ENCODE measurements at regions not wholly inside any gene's neighbourhood (a gene's known extent, or its start where the extent isn't known, plus 50 kb on each side); places are given as distances from the start of the nearest gene placed in this dataset.

DNA sequence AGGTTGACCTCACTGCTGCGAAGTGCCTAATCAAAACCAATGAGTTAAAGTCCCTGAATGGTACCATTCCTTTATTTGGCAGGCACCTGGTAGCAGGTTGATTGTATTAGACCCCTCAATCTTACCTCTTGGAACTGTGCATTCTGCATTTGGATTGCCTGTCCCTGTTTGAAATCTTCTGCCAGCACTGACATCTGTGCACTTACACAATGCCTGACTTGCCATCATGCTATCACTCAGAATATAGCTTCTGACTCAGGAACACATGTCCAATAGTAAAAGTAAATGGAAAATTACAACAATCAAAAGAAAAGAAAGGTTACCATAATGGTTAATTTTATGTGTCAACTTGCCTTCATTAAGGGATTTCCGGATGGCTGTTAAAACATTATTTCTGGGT lies 366.0 kb upstream of the PDGFD start:
- DNase-seq (ENCODE audit: low read depth): no peak

DNA sequence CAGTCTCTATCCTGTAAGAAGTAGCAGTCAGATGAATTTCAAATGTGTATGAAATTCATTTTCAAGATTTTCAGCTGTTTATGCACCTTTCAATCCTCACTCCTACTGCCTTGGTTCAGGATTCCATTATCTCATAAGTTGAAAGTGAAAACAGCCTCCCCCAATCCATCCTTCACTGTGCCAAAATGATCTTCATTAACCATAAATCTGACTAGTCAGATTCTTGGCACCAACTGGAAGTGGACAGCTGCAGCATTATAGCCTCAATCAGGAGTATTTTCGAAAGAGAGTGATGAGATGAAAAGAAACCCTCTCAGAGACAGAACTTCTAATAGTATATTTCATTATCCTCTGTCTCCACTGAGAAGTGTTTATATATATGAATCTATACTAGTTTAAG lies 365.3 kb upstream of the PDGFD start:
- no peak for DNase-seq (ENCODE audit: low read depth)

DNA sequence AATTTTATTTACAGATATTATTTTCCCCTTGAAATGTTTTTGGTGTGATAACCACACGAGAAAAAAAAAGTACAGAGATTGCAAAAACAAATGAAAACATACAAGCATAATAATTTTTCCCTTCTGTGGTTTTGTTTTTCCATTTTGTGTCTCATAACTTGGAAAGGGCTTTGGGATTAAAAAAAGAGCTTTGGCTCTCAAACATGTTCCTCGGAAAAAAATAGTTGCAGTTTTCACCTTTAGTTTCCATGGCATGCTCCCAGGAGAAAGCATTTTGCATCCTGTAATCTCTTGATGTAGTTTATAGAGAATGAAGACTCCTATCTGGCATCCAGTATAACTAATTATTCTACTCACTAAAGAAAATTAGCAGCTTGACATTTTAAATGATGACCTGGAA lies 362.1 kb upstream of the PDGFD start:
- no peak for DNase-seq (ENCODE audit: low read depth)

DNA sequence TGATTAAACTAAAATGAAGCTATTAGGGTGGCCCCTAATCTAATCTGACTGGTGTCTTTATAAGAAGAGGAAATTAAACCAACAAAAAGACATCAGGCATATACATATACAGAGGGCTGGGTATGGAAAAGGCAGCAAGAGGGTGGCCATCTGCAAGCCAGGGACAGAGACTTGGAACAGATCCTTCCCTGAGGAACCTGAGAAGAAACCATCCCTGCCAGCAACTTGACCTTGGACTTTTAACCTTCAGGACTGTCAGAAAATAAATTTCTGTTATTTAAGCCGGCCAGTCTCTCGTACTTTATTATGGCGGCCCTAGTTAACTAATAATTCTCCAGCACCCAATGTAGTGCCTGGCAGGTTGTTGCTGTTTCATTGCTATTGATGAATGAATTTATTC lies 361.5 kb upstream of the PDGFD start:
- DNase-seq (ENCODE audit: low read depth): no peak

DNA sequence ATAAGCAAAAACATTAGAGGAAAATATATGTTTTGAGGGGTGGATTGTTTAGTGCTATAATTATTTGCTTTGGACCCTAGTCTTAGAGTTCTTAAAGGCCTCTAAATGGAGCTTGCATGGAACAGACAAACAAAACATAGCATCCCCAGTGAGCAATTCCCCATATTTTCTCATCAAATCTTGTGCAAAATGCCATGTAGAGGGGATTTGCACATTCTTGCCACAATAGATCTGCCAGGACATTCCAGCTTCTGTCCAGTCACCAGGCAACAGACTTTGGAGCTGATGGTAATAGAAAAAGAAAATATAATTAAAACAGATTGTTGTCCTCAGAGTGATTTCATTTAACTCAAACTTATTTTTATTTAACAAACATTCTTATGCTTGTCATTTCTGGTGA lies 360.3 kb upstream of the PDGFD start:
- no peak for DNase-seq (ENCODE audit: low read depth)

DNA sequence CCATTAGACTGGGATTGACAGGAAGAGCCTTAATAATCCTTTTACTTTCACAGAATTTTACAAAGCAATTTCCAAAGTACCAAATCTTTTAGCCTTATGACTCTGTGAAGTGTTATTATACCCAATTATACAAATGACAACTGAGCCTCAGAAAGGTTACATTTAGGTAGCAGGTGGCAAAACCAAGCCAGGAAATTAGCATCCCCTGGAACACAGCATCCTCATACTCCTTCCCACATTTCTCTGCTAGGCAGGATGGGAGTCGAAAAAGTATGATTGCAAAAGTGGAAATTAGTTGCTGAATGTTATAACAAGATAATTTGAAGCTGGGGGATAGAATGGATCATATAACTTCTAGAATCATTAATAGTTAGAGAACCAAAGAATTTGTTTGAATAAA lies 359.7 kb upstream of the PDGFD start:
- no peak for DNase-seq (ENCODE audit: low read depth)

DNA sequence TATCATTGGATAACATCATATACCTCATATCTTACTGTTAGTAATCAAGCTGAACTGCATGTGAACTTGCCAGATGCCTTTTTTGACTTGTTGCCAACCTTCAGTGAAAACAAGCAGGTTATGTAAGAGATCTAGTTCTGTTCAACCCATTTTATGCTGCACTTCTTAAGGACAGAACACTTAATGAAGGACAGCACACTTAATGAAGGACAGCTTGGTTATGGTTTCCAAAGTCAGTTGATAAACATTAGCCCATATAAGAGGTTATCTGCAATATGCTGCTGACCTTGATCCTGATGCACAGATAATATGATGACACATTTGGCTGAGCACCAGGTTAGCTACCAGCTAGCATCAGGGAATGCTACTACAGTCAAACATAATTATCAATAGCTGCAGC lies 358.7 kb upstream of the PDGFD start:
- no peak for DNase-seq (ENCODE audit: low read depth)

DNA sequence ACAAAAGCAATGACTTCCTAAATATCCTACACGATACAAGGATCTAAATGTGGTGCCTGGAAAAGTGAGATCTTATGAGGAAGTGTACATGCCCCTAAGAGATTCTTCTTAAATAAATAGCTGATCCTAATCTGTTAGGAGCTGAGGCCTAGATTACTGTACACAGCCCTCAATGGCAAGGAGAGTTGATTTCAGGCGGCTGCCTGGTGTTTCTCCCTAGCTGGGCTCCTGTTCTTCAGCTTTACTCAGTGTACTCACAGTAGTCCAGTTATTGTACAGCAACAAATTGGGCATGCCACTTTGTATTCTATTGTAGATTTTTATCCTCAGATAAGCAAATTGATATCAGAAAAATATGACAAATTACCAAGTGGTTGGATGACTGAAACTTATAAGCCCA lies 358.2 kb upstream of the PDGFD start:
- DNase-seq (ENCODE audit: low read depth): no peak

DNA sequence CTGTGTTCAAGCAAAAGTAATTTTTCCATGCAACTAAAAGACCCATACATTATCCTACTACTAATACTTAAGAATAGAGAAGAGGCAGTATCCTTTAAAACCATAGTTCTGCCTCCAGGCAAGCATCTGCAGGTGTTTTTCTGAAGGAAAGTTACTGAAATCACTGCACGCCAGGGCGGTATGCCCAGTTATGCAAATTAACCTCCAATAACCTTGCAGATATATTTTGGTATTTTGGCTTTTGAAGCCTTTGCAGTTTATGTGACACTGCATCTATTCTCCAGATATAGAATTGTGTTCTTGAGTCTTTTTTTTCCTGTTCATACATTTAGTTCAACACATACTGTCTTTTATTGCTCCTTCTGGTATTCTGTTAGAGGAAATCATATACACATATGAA lies 346.2 kb upstream of the PDGFD start:
- no peak for DNase-seq (ENCODE audit: low read depth)

DNA sequence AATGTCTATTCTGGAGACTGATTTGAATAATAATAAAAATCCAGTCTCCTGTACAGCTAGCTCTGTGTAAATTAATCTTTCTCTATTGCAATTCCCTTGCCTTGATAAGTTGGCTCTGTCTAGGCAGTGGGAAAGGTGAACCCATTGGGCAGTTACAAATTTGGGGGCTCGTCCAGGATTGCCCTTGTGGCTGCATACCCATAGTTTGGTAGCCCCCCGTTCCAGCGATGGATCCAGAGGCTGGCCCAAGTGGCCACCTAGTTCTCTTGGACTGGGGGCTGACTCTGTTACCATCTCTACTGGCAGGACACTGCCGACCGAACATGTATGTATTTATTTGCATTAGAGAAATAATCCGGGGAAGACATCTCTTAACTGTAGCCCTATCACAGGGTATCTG lies 326.2 kb upstream of the PDGFD start:
- DNase-seq (ENCODE audit: low read depth): no peak

DNA sequence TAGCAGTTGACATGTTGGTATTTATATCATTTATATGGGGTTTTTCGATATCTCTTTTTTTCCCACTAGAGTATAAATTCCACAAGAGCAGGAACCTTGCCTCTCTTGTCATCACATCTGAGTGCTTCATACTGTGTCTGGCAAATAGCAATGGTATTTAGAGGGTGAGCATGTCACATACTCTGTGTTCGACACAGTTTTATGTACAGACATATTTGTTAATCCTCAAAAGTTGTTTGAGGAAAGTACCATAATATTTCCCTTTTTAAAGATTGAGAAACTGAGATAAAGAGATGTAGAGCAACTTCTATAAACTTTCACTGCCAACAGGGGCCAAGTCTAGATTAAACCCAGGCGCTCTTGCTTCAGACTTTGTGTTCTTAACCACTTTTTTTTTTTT lies 324.6 kb upstream of the PDGFD start:
- DNase-seq (ENCODE audit: low read depth): no peak

DNA sequence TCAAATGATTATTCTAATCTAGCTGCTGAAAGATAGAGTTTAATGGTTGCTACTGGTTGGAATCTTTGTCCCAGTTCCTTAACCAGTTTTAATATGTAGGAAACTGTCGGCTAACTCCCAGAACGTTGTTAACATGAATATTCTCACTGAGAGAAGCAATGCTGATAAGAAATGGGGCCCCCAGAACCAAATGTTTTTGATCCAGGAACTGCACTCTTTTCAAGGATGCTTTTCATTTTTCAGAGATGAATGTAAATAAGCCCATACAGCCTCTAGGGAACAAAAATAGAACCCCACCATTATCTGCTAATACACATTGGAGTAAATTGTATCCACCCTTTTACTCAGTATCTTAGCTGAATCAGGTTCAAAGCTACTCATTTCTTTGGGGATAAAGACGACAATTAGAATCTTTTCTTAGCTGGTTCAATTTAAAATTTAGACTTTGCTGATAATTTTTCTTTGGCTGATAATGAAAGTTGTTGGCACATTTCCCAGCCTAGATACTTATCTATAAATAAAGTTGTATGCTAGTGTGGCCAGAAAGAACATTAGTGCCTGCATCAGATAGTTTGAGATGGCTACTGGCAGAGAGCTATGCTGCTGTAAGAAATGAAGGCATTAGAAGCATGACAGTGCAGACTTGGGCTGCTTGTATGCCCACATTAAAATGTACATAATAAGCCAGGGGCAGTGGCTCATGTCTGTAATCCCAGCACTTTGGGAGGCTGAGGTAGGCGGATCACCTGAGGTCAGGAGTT lies 323.3 kb upstream of the PDGFD start:
- no peak for DNase-seq (ENCODE audit: low read depth)

DNA sequence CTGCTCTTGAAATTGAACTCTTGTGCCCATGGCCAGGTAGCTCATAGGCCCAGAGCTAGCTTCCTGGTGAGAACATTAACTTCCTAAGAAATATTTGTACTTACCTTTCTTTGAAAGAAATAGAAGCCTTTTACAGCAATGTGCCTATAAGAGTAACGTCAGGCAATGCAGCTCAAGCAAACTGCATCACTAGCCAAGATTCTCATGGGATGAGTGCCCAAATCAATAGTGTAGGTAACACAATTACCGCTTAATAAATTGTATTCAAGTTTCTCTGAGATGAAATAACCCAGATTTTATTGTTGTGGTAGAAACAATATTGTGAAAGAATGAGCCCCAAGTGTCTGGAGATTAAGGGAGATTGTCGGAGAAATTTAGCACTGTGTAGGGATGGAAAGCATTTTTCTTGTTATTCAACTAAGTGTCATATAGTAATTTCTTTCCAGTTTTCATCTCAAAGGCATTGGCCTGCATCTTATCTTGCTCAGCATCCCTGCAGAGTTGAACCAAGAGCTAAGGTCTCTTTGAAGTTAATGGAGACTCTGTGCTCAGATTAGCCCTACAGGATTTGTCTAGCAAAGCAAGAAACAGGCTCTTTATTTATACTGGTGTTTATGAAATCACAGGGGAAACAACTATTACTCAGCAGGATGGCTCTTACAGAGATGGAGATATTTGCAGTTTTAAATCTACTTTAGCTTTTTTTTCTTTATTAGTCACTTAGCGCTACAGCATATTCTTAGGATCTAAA lies 321.0 kb upstream of the PDGFD start:
- DNase-seq (ENCODE audit: low read depth): no peak

DNA sequence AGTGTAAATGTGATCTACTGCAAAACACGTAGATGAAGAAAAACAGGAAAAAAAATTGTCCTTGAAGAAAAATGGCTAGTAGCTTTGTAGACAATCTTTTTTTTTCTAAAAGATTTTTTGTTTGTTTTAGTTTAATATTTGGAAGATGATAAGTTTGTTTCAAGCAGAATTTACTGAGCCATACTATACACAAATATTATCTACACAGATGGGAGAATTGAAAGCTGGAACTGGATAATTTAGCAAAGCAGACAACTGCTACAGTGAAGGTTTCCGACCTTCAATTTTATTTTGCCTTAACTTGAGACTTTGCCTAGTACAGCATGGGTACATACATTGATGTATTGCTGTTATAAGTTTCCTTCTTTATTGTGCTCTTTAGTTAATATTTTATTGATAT lies 313.0 kb upstream of the PDGFD start:
- DNase-seq (ENCODE audit: low read depth): no peak

DNA sequence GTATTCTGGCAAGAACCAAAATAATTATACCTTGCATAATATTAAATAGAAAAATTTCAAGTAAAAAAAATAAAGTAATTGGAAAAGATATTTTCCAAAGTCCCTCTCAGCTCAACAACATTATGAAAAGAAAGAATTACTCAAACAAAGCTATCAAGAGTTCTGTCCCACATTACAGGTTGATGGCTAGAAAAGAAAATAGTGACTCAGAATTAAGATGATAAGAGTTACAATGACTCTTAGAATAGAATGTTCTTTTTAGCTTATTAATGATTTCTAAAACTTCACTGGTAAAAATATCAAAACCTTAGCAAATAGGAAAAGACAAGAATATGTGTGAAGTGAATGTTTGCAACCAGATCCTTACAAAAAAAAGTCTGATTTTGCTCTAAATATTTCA lies 312.5 kb upstream of the PDGFD start:
- DNase-seq (ENCODE audit: low read depth): no peak

DNA sequence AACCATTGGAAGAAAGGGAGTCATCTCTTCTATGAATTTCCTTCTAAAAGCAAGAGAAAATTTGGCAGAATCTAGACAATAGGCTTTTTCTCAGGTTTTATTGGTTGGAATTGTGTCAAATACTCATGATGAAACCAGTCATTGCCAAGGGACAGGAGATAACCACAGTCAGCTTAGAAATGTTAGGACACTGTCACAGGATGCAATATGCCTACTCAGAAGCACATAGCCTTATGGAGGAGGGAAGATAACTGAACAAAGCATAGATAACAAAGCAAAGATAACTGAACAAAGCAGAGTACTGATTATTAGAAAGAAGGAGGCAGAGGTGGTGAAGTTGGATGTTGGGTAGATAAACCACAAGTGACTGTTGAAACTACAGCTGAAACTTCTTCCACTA lies 303.5 kb upstream of the PDGFD start:
- DNase-seq (ENCODE audit: low read depth): no peak

DNA sequence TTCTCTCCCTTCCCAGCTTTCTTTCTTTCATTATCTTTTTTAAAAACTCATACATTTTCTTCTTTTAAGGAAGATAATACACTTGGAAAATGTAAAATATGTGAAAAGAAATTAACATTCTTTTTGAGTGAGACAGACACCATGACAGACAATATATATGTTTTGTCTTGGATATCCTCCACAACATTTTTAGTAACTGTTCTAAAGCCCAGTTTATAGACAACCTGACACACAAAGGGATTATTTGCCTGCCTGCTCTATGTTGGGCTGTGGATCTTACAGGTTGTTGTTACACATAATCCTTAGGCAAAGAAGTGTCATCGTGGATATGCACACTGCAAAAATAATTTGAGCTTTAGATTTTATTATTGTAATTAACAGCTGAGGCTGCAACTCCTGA lies 301.4 kb upstream of the PDGFD start:
- no peak for DNase-seq (ENCODE audit: low read depth)

DNA sequence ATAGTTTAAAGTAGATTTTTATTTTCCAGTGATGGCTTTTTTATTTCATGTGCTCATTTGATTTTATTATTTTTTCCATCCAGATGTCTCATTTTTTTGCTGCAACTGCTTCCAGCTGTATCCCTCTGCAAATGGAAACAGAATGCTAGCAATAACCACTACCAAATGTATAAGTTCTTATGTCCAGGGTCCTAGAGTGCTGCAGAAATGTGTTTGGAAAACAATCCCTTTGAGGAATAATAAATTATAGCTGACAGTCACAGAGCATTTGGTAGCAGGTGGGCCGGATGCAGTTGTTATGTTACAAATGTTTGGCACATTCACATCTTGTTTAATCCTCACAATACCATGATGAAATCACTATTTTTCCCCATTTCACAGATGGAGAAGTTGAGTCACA lies 300.7 kb upstream of the PDGFD start:
- no peak for DNase-seq (ENCODE audit: low read depth)

DNA sequence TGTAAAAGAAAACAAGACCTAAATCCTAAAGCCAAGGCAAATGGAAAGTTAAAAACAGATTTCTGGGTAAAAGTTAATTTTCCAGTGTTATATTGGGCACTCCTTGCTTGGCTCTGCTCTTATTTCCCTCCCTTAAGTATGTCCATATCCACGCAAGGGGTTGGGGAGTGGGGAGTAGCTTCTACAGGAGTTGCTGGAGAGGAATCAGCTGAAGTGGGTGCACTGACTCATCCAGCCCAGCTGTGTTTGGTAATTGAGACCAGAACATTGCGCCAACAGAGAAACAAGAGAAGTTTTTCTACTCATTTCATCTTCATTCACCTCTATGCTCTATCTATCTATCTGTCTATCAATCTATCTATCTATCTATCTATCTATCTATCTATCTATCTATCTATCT lies 298.4 kb upstream of the PDGFD start:
- no peak for DNase-seq (ENCODE audit: low read depth)

DNA sequence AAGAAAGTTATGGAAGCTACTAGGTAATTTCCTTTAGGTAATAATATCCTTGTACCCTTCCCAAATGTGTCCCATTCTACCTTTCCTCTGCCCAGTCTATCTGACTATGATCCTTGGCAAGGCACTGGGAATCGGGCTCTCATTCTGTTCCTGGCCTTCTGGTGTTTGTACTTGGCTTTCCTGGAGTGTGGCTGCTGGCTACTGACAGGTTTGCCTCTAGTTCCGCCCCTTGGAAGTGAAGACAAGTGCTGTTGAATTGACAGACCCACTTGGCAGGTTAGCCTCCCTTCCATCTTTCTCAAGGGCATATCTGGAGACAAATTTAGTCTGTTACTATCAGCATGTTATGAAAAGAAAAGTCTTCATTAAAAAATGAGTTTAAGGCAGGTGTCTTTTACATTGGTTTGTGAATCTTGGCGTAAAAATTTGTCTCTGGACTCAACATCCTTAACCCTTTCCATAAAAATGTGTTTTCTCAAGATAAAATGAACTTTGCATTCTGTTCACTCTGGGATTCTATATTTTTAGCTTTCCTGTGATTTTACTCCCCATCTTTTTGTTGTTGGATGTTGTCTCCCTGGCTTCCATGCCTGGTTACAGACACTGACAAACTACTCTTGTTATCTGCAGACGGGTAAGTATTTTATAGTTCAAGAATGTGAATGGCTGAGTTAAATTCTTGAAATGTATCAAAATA lies 287.4 kb upstream of the PDGFD start:
- no peak for DNase-seq (ENCODE audit: low read depth)

DNA sequence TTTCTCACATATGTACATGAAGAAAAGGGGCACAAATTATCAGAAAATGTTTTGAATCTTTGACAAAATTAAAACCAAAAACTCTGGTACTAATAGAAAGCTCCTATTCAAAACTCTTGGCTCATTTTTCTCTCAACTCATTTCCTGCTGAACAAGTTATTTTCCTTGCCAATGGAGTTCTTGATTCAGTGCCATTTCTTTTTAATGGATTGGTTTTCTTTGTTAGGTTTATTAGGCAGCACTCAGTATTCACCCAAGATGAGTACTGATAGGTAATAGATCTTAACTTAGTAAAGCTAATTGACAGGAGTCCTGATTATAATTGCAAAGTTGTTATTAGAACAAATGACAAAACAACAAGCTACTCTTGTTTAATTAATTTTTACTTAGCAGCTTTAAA lies 279.4 kb upstream of the PDGFD start:
- DNase-seq (ENCODE audit: low read depth): no peak

DNA sequence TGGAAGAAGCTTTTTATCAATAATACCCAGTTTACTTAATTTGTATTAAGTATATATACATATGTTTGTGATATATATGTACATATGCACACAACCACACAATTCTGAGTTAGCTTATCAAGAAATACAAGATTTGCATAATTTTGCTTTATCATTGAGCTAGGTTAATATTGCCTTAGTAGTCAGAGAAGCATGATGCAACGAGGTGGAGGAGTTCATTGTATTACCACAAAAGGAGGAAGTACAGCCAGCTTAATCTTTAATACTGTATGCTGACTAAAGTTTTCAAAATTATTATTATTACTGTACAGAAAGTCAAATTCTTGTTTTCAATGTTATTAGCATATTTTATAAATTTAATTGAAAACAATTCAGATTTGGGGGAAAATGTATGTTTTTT lies 278.4 kb upstream of the PDGFD start:
- no peak for DNase-seq (ENCODE audit: low read depth)

DNA sequence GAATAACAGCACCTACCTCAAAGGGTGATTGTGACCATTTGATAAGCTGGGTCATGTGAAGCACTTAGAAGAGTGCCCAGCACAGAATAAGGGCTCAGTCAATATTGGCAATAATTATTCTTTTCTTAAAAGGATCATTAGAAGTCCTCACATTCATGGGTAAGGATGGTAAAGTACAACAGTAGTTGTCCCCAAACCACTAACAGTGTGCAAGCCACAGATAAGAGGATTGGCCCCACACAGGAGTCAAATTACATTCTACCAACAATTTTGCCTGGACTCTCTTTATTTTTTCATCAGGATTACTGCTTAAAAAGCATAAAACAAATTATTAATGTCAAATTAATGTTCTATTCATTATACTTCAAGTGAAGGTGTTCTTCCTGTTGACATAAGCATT lies 271.5 kb upstream of the PDGFD start:
- DNase-seq (ENCODE audit: low read depth): no peak
